ENCODE measurements at regions not wholly inside any gene's neighbourhood (a gene's known extent, or its start where the extent isn't known, plus 50 kb on each side); places are given as distances from the start of the nearest gene placed in this dataset.

DNA sequence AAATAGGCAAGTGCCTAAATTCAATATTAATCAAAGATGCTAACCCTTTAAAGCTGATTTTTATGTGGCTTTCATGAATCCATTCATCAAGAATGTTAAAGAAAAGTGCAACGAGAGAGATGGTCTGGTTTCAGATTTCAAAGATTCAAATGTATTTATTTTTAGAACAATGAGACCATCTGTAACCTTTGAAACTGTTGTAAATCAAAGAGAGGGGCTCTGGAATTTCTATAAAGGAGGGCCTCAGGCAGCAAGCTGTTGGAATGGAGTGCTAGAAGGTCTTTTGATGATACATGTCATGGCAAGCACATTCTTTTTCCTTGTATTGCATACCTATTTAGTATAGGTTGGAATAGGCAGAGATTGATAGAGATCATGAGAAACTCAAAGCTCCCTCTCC, 433.0 kb downstream of the LRIG3 start:
- Histone ChIP-seq H3K36me3 (ENCODE audit: control insufficient read depth, low read length) (no peaks in the 10 kb centered on the region), H3K4me1 (ENCODE audit: control insufficient read depth, low read length) (no peaks in the 10 kb centered on the region), H3K9me2 (replicated peaks; ENCODE audit: control insufficient read depth, low read length) (no peaks in the 10 kb centered on the region), H3F3A (ENCODE audit: control insufficient read depth, insufficient read depth) (no peaks in the 10 kb centered on the region), H3K4me2 (ENCODE audit: low read length) (no peak overlapping the region), H4K20me1 (ENCODE audit: control insufficient read depth, insufficient read depth, low read depth, low read length) (no peaks in the 10 kb centered on the region), H3K9me3 (ENCODE audit: control insufficient read depth, insufficient read depth, low read length) (no peaks in the 10 kb centered on the region), H3K79me2 (ENCODE audit: control insufficient read depth, low read length) (no peaks in the 10 kb centered on the region), H3K27me3 (ENCODE audit: control insufficient read depth, low read length) (no peaks in the 10 kb centered on the region), H3K27ac (ENCODE audit: low read depth, low read length) (no peak overlapping the region), H3K4me3 (ENCODE audit: low read length) (no peak overlapping the region)
- TF ChIP-seq, protein P1, sequence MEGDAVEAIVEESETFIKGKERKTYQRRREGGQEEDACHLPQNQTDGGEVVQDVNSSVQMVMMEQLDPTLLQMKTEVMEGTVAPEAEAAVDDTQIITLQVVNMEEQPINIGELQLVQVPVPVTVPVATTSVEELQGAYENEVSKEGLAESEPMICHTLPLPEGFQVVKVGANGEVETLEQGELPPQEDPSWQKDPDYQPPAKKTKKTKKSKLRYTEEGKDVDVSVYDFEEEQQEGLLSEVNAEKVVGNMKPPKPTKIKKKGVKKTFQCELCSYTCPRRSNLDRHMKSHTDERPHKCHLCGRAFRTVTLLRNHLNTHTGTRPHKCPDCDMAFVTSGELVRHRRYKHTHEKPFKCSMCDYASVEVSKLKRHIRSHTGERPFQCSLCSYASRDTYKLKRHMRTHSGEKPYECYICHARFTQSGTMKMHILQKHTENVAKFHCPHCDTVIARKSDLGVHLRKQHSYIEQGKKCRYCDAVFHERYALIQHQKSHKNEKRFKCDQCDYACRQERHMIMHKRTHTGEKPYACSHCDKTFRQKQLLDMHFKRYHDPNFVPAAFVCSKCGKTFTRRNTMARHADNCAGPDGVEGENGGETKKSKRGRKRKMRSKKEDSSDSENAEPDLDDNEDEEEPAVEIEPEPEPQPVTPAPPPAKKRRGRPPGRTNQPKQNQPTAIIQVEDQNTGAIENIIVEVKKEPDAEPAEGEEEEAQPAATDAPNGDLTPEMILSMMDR (IDR thresholded peaks at IDR 0.05; ENCODE audit: low read depth, low read length, poor library complexity, severe bottlenecking): no peak
- no peak for TF ChIP-seq EZH2phosphoT487 (IDR thresholded peaks at IDR 0.05; ENCODE audit: borderline replicate concordance, low read length)

DNA sequence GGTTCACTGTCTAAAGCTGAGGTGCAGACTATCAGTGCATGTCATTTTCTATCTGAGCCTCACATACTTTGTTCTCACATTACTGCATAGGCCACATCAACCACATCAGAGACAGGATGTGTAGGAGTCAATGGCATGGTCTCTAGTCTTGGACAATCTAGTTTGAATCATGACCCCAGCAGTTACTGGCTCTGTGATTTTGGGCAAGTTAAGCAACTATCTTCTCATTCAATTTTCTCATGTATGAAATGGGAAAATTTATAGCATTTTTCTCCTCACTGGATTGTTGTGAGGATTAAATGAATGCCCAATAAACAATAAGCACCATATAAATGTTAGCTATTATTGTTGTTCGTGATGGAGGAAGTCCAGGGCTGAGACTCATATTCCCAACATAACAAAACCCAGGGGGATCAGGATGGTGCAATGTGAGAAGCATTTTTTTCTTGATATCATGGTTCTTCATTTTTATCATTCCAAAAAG, 432.6 kb downstream of the LRIG3 start:
- no peak for TF ChIP-seq EZH2phosphoT487 (IDR thresholded peaks at IDR 0.05; ENCODE audit: borderline replicate concordance, low read length)
- TF ChIP-seq, protein P1 (IDR thresholded peaks at IDR 0.05; ENCODE audit: low read depth, low read length, poor library complexity, severe bottlenecking): no peak
- no peak overlapping the region for H3K4me2 ChIP-seq (ENCODE audit: low read length)
- no peaks in the 10 kb centered on the region for H4K20me1 ChIP-seq (ENCODE audit: control insufficient read depth, insufficient read depth, low read depth, low read length)

DNA sequence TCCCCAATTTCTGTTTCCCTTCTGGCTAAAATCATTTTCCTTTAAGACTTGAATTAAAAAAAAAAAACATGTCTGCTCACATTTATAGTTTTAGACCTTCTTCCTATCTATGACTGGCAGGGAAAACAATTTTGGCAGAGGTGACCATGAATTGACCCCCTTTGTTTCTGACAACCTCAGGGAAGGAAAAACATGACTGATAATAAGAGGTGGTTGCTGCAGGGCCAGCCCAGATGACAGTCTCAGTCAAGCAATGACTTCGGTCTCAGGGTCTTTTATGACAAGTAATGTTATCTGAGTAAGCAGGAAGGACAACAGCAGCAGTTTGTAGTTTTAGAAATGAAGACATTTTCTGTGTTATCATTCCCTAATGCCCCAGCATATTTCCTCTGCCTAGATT, 430.9 kb downstream of the LRIG3 start:
- no peaks in the 10 kb centered on the region for H3K36me3 ChIP-seq (ENCODE audit: control insufficient read depth, low read length)
- H3K9me2 ChIP-seq (replicated peaks; ENCODE audit: control insufficient read depth, low read length): no peaks in the 10 kb centered on the region
- no peaks in the 10 kb centered on the region for H3K27me3 ChIP-seq (ENCODE audit: control insufficient read depth, low read length)
- no peaks in the 10 kb centered on the region for H3K4me1 ChIP-seq (ENCODE audit: control insufficient read depth, low read length)
- H3K4me3 ChIP-seq (ENCODE audit: low read length): no peak overlapping the region
- H3K9me3 ChIP-seq (ENCODE audit: control insufficient read depth, insufficient read depth, low read length): no peaks in the 10 kb centered on the region
- H4K20me1 ChIP-seq (ENCODE audit: control insufficient read depth, insufficient read depth, low read depth, low read length): no peaks in the 10 kb centered on the region
- H3K4me2 ChIP-seq (ENCODE audit: low read length): no peak overlapping the region
- H3K79me2 ChIP-seq (ENCODE audit: control insufficient read depth, low read length): no peaks in the 10 kb centered on the region
- H3F3A ChIP-seq (ENCODE audit: control insufficient read depth, insufficient read depth): no peaks in the 10 kb centered on the region
- no peak overlapping the region for H3K27ac ChIP-seq (ENCODE audit: low read depth, low read length)
- no peak for TF ChIP-seq EZH2phosphoT487 (IDR thresholded peaks at IDR 0.05; ENCODE audit: borderline replicate concordance, low read length)
- TF ChIP-seq, protein P1 (IDR thresholded peaks at IDR 0.05; ENCODE audit: low read depth, low read length, poor library complexity, severe bottlenecking): no peak

More for the DNA sequence above, 432.6 kb downstream of the LRIG3 start:
- Histone ChIP-seq H3K4me3 (ENCODE audit: low read length) (no peak overlapping the region), H3K27me3 (ENCODE audit: control insufficient read depth, low read length) (no peaks in the 10 kb centered on the region), H3F3A (ENCODE audit: control insufficient read depth, insufficient read depth) (no peaks in the 10 kb centered on the region), H3K9me3 (ENCODE audit: control insufficient read depth, insufficient read depth, low read length) (no peaks in the 10 kb centered on the region), H3K36me3 (ENCODE audit: control insufficient read depth, low read length) (no peaks in the 10 kb centered on the region), H3K27ac (ENCODE audit: low read depth, low read length) (no peak overlapping the region), H3K79me2 (ENCODE audit: control insufficient read depth, low read length) (no peaks in the 10 kb centered on the region), H3K4me1 (ENCODE audit: control insufficient read depth, low read length) (no peaks in the 10 kb centered on the region), H3K9me2 (replicated peaks; ENCODE audit: control insufficient read depth, low read length) (no peaks in the 10 kb centered on the region)

Measured in DOHH2 (cell line).